ENCODE measurements at regions not wholly inside any gene's neighbourhood (a gene's known extent, or its start where the extent isn't known, plus 50 kb on each side); places are given as distances from the start of the nearest gene placed in this dataset.

DNA sequence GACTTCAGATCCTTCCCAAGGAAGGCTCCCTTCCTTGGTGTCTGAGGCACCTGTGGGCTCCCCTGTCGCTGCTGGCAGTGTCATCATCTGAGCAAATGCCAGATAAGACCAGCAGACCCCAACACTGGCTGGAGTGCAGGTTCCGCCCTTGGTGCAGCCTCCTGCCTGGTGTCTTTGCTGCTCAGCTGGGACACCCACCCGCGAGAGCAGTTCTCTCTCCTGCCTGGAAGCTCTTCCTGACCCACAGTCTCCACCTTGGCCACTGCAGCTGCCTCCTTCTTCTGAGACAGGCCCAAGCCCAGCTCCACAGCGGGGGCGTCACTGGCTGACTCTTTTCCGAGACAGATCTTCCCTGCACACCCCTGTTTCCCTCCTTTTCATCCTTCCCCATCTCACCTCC, 395.7 kb upstream of the MAP3K7 start:
- TF ChIP-seq, protein P1, sequence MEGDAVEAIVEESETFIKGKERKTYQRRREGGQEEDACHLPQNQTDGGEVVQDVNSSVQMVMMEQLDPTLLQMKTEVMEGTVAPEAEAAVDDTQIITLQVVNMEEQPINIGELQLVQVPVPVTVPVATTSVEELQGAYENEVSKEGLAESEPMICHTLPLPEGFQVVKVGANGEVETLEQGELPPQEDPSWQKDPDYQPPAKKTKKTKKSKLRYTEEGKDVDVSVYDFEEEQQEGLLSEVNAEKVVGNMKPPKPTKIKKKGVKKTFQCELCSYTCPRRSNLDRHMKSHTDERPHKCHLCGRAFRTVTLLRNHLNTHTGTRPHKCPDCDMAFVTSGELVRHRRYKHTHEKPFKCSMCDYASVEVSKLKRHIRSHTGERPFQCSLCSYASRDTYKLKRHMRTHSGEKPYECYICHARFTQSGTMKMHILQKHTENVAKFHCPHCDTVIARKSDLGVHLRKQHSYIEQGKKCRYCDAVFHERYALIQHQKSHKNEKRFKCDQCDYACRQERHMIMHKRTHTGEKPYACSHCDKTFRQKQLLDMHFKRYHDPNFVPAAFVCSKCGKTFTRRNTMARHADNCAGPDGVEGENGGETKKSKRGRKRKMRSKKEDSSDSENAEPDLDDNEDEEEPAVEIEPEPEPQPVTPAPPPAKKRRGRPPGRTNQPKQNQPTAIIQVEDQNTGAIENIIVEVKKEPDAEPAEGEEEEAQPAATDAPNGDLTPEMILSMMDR (IDR thresholded peaks at IDR 0.05): no peak
- no peak for TF ChIP-seq POLR2A (IDR thresholded peaks at IDR 0.05)
- no peak for DNase-seq (ENCODE audit: low spot score in 2 of 2)
- intact Hi-C loops (cut with DNase I; ENCODE audit: low total_unique reads): no loop called here
- 91 to 93% methylated on average over 7 of the region's 7 CpGs for WGBS, 2 donors
- H3K4me3 ChIP-seq (ENCODE audit: low read depth, poor library complexity, severe bottlenecking): no peak overlapping the region

DNA sequence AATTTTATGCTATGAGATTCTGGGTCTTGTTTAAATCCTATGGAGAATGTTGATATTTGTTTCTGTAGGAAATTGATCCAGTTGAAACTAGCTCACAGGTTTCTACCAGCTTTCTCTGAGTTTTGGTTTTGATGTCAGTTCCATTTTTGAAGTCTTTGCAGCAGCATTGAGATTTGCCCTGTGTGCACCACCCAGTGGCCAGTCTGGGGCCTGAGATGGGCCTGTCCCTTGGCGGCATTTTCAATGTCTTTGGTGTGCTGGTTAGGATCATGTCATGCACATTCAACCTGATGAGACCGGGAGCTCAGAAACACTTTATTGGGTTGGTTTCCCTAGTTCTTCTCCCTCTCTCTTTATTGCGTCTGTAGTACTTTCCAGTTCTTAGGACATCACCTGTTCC, 395.2 kb upstream of the MAP3K7 start:
- intact Hi-C loops (cut with DNase I; ENCODE audit: low total_unique reads): no loop called here
- WGBS, 2 donors: 94 to 97% methylated on average over 3 of the region's 3 CpGs
- no peak for DNase-seq (ENCODE audit: low spot score in 2 of 2)
- H3K4me3 ChIP-seq (ENCODE audit: low read depth, poor library complexity, severe bottlenecking): no peak overlapping the region
- TF ChIP-seq, protein P1 (IDR thresholded peaks at IDR 0.05): no peak
- TF ChIP-seq POLR2A (IDR thresholded peaks at IDR 0.05): no peak

DNA sequence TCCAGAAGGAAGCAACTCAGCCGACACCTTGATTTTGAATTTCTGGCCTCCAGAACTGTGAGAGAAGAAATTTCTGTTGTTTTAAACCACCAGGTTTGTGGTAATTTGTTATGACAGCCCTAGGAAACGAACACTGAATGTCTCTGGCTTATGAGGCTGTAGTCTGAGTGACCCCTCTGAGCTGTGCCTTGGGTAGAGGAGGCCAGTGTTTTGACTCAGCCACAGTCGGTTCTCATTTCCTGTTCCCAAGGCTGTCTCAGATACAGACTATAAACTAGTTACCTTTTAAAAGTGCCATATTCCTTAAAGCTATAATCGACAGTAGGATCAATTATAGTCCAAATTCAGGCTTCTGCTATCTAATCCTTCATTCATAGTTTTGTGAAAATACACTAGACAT, 391.2 kb upstream of the MAP3K7 start:
- H3K4me3 ChIP-seq (ENCODE audit: low read depth, poor library complexity, severe bottlenecking): no peak overlapping the region
- TF ChIP-seq, protein P1 (IDR thresholded peaks at IDR 0.05): no peak
- TF ChIP-seq POLR2A (IDR thresholded peaks at IDR 0.05): no peak
- WGBS, 2 donors: 39 to 56% methylated on average over 4 of the region's 4 CpGs
- no peak for DNase-seq (ENCODE audit: low spot score in 2 of 2)
- intact Hi-C loops (cut with DNase I; ENCODE audit: low total_unique reads): no loop called here

DNA sequence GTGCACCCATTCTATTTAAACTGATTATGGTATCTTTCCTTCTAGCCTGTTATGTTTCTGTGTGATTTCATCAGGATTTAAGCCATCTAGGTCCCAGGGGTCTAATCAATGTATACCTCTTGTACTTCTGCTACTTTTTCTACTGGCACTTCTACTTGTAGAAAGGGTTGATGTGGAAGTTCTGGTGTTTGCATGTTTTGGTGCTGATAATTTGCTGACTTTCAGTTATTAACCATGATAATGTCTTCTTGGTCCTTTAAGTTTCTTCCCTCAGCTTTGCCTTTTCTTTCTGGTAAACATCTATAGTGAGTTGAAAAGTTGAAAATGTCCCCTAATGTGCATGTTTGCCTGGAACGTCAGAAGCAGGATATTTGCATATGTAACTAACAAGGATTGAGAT, 390.6 kb upstream of the MAP3K7 start:
- WGBS, 2 donors: 36 to 48% methylated on average over 1 of the region's 1 CpG
- intact Hi-C loops (cut with DNase I; ENCODE audit: low total_unique reads): no loop called here
- TF ChIP-seq, protein P1 (IDR thresholded peaks at IDR 0.05): no peak
- no peak for TF ChIP-seq POLR2A (IDR thresholded peaks at IDR 0.05)
- H3K4me3 ChIP-seq (ENCODE audit: low read depth, poor library complexity, severe bottlenecking): no peak overlapping the region
- DNase-seq (ENCODE audit: low spot score in 2 of 2): no peak

DNA sequence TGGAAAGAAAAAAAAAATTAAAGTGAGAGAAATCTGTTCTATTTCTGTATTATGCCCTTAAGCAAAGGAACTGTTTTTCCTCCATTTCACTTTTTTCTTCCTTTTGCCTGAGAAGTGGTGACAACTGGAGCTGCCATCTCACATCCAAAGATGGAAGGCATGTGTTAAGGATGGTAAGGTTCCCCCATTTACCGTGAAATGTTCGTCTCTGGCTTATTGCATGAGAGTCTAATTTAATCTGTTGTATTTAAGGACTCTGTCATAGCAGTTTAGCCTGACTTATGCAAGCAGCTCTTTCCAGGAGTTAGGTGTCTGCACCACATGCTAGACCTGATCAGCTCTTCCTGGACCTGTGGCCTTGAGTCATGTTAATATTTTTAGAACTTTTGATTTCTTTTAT, 389.5 kb upstream of the MAP3K7 start:
- intact Hi-C loops (cut with DNase I; ENCODE audit: low total_unique reads): no loop called here
- no peak for TF ChIP-seq POLR2A (IDR thresholded peaks at IDR 0.05)
- TF ChIP-seq, protein P1 (IDR thresholded peaks at IDR 0.05): no peak
- H3K4me3 ChIP-seq (ENCODE audit: low read depth, poor library complexity, severe bottlenecking): no peak overlapping the region
- DNase-seq (ENCODE audit: low spot score in 2 of 2): no peak
- 90 to 94% methylated on average over 2 of the region's 2 CpGs for WGBS, 2 donors

DNA sequence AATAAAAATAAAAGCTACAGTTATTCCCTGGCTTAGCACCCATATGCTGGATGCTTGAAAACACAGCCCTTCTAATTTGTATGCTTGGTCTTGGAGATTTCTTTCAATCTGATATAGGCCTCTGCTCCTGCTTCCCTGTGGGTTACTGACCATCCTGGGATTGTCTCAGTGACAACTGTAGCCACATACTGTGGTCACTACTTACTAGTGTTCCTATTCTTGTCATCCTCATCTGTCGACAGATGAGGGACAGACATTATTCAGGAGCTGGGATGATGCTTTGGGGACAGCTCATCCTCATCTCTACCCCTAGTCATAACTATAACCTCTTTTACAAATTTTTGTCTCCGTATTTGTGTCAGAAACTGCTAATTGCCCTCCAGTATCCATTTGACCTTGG, 388.9 kb upstream of the MAP3K7 start:
- intact Hi-C loops (cut with DNase I; ENCODE audit: low total_unique reads): no loop called here

More for the DNA sequence above, 388.9 kb upstream of the MAP3K7 start:
- H3K4me3 ChIP-seq (ENCODE audit: low read depth, poor library complexity, severe bottlenecking): no peak overlapping the region
- no peak for DNase-seq (ENCODE audit: low spot score in 2 of 2)
- TF ChIP-seq, protein P1 (IDR thresholded peaks at IDR 0.05): no peak
- no peak for TF ChIP-seq POLR2A (IDR thresholded peaks at IDR 0.05)
- 75 to 79% methylated on average over 2 of the region's 2 CpGs for WGBS, 2 donors
